Naive thymus-derived CD4-positive, alpha-beta T cell (primary cell): ENCODE measurements at regions not wholly inside any gene's neighbourhood (a gene's known extent, or its start where the extent isn't known, plus 50 kb on each side); places are given as distances from the start of the nearest gene placed in this dataset.
A peak's percentile ranks its signal among the peaks of the same experiment; 100 is the strongest.
"Not testable (repeated sequence)": the region's sequence is repeated elsewhere in the genome, so short reads cannot be mapped to it uniquely, and the experiment has no call there.

Experiments
- ATAC-seq: fragments of 150-1000 bp; cut with Tn5 transposase; 2 replicates; pipeline ENCODE4 v1.10.0; 2021; ENCODE audit warnings: mild to moderate bottlenecking, moderate library complexity
- CTCF ChIA-PET: fragments of 350-600 bp; sonication (Branson Sonifier 250); formaldehyde crosslinking; loops from one replicate; lab custom pipeline; 2021; ENCODE audit warnings: antibody characterized with exemption; lab: Charles Lee
- POLR2A ChIA-PET: fragments of 350-600 bp; sonication (Branson Sonifier 250); formaldehyde crosslinking; loops from one replicate; lab custom pipeline; 2021; ENCODE audit warnings: antibody characterized with exemption, inconsistent platforms; lab: Charles Lee
- DNase-seq, 9 donors: peaks; one replicate each; pipeline versions ENCODE4 v3.0.0 to v3.0.0-alpha.2; 2020 to 2022; ENCODE audit warnings: mixed read lengths in 1 of 9
- H3K27ac ChIP-seq: one replicate; pipeline ENCODE4 v1.7.0; 2013; ENCODE audit warnings: mild to moderate bottlenecking, low read depth, low read length, moderate library complexity
- H3K27me3 ChIP-seq, 2 donors: one replicate each; pipeline ENCODE4 v1.7.0; 2013; ENCODE audit warnings: low read length in 2 of 2, mild to moderate bottlenecking in 2 of 2, moderate library complexity in 2 of 2; ENCODE audit not compliant: control insufficient read depth in 2 of 2, insufficient read depth in 2 of 2
- H3K36me3 ChIP-seq, 3 experiments: 1 replicate in 2 of 3; 2 replicates in 1 of 3; pipeline ENCODE4 v1.7.0; 2013; ENCODE audit warnings: low read length in 3 of 3, mild to moderate bottlenecking in 3 of 3, moderate library complexity in 1 of 3; ENCODE audit not compliant: insufficient read depth in 3 of 3, control insufficient read depth in 2 of 3
- H3K4me1 ChIP-seq, 2 donors: one replicate each; pipeline ENCODE4 v1.7.0; 2013; ENCODE audit warnings: low read length in 2 of 2, mild to moderate bottlenecking in 2 of 2, moderate library complexity in 1 of 2; ENCODE audit not compliant: control insufficient read depth in 2 of 2, insufficient read depth in 2 of 2
- H3K4me3 ChIP-seq: 2 replicates; pipeline ENCODE4 v1.7.0; 2013; ENCODE audit warnings: mild to moderate bottlenecking, low read length
- H3K9me3 ChIP-seq, 3 experiments: 1 replicate in 2 of 3; 2 replicates in 1 of 3; pipeline ENCODE4 v1.7.0; 2013; ENCODE audit warnings: low read length in 3 of 3; ENCODE audit not compliant: control insufficient read depth in 2 of 3
- H3K27ac Mint-ChIP-seq, 9 donors: one replicate each; pipeline ENCODE4 v1.8.0; 2020 to 2022; ENCODE audit warnings: mixed read lengths in 9 of 9, mild to moderate bottlenecking in 8 of 9, moderate library complexity in 5 of 9, inconsistent platforms in 2 of 9
- H3K27me3 Mint-ChIP-seq, 5 donors: one replicate each; pipeline ENCODE4 v1.8.0; 2021 to 2022; ENCODE audit warnings: mixed read lengths in 5 of 5, mild to moderate bottlenecking in 1 of 5
- H3K36me3 Mint-ChIP-seq, 5 donors: one replicate each; pipeline ENCODE4 v1.8.0; 2020 to 2022; ENCODE audit warnings: mixed read lengths in 5 of 5, mild to moderate bottlenecking in 3 of 5, inconsistent platforms in 1 of 5
- H3K4me1 Mint-ChIP-seq, 7 donors: one replicate each; pipeline ENCODE4 v1.8.0; 2020 to 2022; ENCODE audit warnings: mixed read lengths in 7 of 7, mild to moderate bottlenecking in 3 of 7, inconsistent platforms in 1 of 7
- H3K4me3 Mint-ChIP-seq, 10 donors: one replicate each; pipeline ENCODE4 v1.8.0; 2020 to 2022; ENCODE audit warnings: mild to moderate bottlenecking in 10 of 10, mixed read lengths in 10 of 10, moderate library complexity in 6 of 10, inconsistent platforms in 2 of 10
- H3K9me3 Mint-ChIP-seq, 11 donors: one replicate each; pipeline ENCODE4 v1.8.0; 2020 to 2022; ENCODE audit warnings: mixed read lengths in 11 of 11, mild to moderate bottlenecking in 4 of 11, inconsistent platforms in 1 of 11, moderate library complexity in 1 of 11
- intact Hi-C, 2 donors: fragments of 100-400 bp; cut with micrococcal nuclease; formaldehyde crosslinking; loops; one replicate each; pipeline ENCODE4 v1.15.1; 2023

DNA sequence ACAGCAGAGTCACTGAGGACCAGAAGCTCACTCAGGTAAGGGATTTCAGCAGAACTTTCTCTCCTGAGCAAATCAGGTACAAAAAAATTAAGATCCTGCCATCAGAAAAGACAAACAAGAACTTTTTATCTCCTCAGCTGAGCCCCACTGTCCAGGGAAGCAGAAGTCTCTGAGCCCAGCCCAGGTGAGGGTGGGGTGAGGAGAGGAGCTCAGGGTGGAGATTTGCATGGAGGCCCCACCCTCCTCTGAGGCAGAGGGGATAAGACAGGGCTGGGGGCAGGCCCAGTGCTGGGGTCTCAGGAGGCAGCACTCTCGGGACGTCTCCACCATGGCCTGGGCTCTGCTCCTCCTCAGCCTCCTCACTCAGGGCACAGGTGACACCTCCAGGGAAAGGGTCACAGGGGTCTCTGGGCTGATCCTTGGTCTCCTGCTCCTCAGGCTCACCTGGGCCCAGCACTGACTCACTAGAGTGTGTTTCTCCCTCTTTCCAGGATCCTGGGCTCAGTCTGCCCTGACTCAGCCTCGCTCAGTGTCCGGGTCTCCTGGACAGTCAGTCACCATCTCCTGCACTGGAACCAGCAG, 95.3 kb upstream of the IGLL5 start:
- CTCF ChIA-PET, result interaction anchor here (7.7 kb wide), 1 partner anchor 89 kb away, joined by 155 read pairs; no protein-coding TSS in a partner anchor
- not testable (repeated sequence) for H3K27ac ChIP-seq

DNA sequence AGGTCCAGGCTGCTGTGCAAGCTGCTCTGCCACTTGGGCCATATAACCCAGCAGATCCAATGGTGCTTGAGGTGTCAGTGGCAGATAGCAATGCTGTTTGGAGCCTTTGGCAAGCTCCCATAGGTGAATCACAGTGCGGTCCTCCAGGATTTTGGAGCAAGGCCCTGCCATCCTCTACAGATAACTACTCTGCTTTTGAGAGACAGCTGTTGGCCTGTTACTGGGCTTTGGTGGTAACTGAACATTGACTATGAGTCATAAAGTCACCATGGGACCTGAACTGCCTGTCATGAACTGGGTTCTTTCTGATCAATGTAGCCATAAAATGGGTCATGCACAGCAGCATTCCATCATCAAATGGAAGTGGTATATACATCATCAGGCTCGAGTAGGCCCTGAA, 92.0 kb upstream of the IGLL5 start:
- peaks cover 0 to 25% (median 0%) of the 10 kb centered on the region in 5 donors for H3K27me3 Mint-ChIP-seq
- DNase-seq, H3K9me3 ChIP-seq, H3K9me3 Mint-ChIP-seq, H3K27ac Mint-ChIP-seq, H3K4me3 Mint-ChIP-seq, H3K36me3 Mint-ChIP-seq, POLR2A ChIA-PET, H3K27me3 ChIP-seq, intact Hi-C loops, ATAC-seq, H3K4me3 ChIP-seq, H3K27ac ChIP-seq, H3K36me3 ChIP-seq: not testable (repeated sequence)
- peaks cover 10 to 24% (median 18%) of the 10 kb centered on the region in 7 donors for H3K4me1 Mint-ChIP-seq
- CTCF ChIA-PET, result interaction anchor here (0.7 to 1.1 kb wide), 2 partner anchors 12 to 50 kb away, joined by 3 read pairs; no protein-coding TSS in a partner anchor
- H3K4me1 ChIP-seq, result peaks cover 3 to 48% of the 10 kb centered on the region in 2 donors

More for the DNA sequence above, 95.3 kb upstream of the IGLL5 start:
- H3K36me3 Mint-ChIP-seq, intact Hi-C loops, H3K9me3 Mint-ChIP-seq, H3K4me3 ChIP-seq, DNase-seq, H3K27me3 ChIP-seq, H3K4me3 Mint-ChIP-seq, H3K36me3 ChIP-seq, H3K9me3 ChIP-seq, ATAC-seq, H3K27me3 Mint-ChIP-seq: not testable (repeated sequence)
- H3K4me1 Mint-ChIP-seq, result peaks cover 12 to 47% (median 26%) of the 10 kb centered on the region in 7 donors
- peaks cover 10 to 64% of the 10 kb centered on the region in 2 donors for H3K4me1 ChIP-seq
- POLR2A ChIA-PET, result interaction anchor here (1.5 kb wide), 1 partner anchor 26 kb away, joined by 3 read pairs; no protein-coding TSS in a partner anchor
- H3K27ac Mint-ChIP-seq, result peak overlapping the region in 2 of 9 donors; percentile 30 to 41

DNA sequence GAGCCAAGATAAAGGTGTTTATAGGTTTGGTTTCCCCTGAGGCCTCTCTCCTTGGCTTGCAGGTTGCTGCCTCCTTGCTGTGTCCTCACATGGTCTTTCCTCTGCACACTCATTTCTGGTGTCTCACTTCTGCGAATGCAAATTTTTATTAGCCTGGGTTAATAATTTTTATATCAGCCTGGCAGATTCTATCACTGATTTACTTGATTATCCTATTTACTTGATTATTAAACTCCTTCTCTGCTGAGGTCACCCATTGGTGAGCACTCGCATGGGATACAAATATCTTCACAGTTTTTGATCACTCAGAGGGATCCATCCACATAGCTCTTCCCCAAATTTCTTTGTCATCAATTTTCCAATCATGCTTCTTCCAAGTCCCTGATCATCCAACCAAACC, 90.9 kb upstream of the IGLL5 start:
- ChIA-PET CTCF (interaction anchor here (0.7 to 1.1 kb wide), 2 partner anchors 12 to 32 kb away, joined by 3 read pairs; no protein-coding TSS in a partner anchor), POLR2A (no interaction called here)
- Histone ChIP-seq H3K36me3 (no peaks in the 10 kb centered on the region), H3K4me3 (no peak overlapping the region), H3K27ac (no peak overlapping the region), H3K4me1 (peaks cover 0 to 38% of the 10 kb centered on the region in 2 donors), H3K9me3 (no peaks in the 10 kb centered on the region), H3K27me3 (no peaks in the 10 kb centered on the region)
- Mint-ChIP-seq H3K27ac (no peak overlapping the region), H3K27me3 (peaks cover 0 to 31% (median 0%) of the 10 kb centered on the region in 5 donors), H3K36me3 (no peaks in the 10 kb centered on the region), H3K4me3 (no peak overlapping the region), H3K9me3 (no peaks in the 10 kb centered on the region), H3K4me1 (peaks cover 0 to 13% (median 8%) of the 10 kb centered on the region in 7 donors)
- no peak for ATAC-seq
- intact Hi-C loops, result no loop called here
- no peak for DNase-seq

DNA sequence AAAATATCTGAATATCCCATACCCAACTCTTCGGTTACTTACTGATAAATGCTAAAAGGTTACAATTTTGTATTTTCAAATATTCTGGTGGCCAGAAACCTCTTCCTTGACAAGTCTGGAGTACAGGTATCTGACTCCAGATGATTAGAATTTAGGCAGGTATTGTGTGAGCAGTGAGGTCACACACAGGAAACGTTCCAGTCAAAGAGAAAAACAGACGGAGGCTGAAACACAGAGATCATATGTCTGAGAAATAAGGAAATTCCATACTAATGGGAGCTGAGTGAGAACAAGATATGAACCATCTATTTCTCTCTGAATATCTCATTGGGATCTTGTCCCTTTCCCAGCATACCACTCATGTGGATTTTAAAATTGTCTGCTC, 89.4 kb upstream of the IGLL5 start:
- no peak overlapping the region for H3K4me3 ChIP-seq
- ChIA-PET CTCF (interaction anchor here (1.2 to 3.6 kb wide), 5 partner anchors 9 to 85 kb away, joined by 3 to 29 read pairs (median 6); no protein-coding TSS in a partner anchor), POLR2A (interaction anchor here (0.9 to 1.7 kb wide), 2 partner anchors 9 to 25 kb away, joined by 3 to 5 read pairs; no protein-coding TSS in a partner anchor)
- no peaks in the 10 kb centered on the region for H3K27me3 ChIP-seq
- no peak overlapping the region for H3K4me3 Mint-ChIP-seq
- no peak for ATAC-seq
- intact Hi-C loops, result no loop called here
- no peak overlapping the region for H3K27ac ChIP-seq
- no peak for DNase-seq
- no peaks in the 10 kb centered on the region for H3K9me3 ChIP-seq
- H3K4me1 ChIP-seq, result peaks cover 0 to 33% of the 10 kb centered on the region in 2 donors
- peak overlapping the region in 2 of 9 donors; percentile 22 to 53 for H3K27ac Mint-ChIP-seq
- no peaks in the 10 kb centered on the region for H3K9me3 Mint-ChIP-seq
- H3K4me1 Mint-ChIP-seq, result peaks cover 0 to 20% (median 14%) of the 10 kb centered on the region in 7 donors
- peaks cover 0 to 35% (median 0%) of the 10 kb centered on the region in 5 donors for H3K27me3 Mint-ChIP-seq
- H3K36me3 Mint-ChIP-seq, result no peaks in the 10 kb centered on the region
- H3K36me3 ChIP-seq, result no peaks in the 10 kb centered on the region

DNA sequence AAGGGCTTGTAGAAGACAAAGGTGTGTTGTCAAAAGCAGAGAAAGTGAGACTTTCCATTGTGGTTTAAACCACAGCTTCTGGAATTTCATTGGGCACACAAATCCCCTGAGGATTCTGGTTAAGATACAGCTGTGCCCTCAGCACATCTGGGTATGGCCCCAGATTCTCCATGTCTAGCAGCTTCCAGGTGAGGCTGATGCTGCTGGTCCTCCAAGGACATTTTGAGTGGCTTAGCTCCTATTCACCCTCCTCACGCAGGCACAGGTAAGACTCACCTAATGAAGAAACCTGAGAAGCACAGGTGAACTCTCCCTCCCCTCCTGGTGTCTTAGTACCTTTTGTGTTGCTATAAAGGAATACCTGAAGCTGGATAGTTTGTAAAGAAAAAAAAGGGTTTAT, 88.9 kb upstream of the IGLL5 start:
- H3K9me3 ChIP-seq, result no peaks in the 10 kb centered on the region
- CTCF ChIA-PET, result interaction anchor here (1.1 to 3.6 kb wide), 7 partner anchors 10 to 85 kb away, joined by 3 to 29 read pairs (median 6); no protein-coding TSS in a partner anchor
- Mint-ChIP-seq H3K4me1 (peaks cover 0 to 20% (median 14%) of the 10 kb centered on the region in 7 donors), H3K36me3 (no peaks in the 10 kb centered on the region), H3K9me3 (no peaks in the 10 kb centered on the region), H3K4me3 (no peak overlapping the region), H3K27ac (peak overlapping the region in 2 of 9 donors; percentile 5 to 22), H3K27me3 (peaks cover 0 to 35% (median 0%) of the 10 kb centered on the region in 5 donors)
- H3K4me1 ChIP-seq, result peaks cover 0 to 33% of the 10 kb centered on the region in 2 donors
- DNase-seq, result no peak
- H3K27me3 ChIP-seq, result no peaks in the 10 kb centered on the region
- intact Hi-C loops, result no loop called here
- POLR2A ChIA-PET, result interaction anchor here (0.9 to 1.7 kb wide), 2 partner anchors 9 to 26 kb away, joined by 3 to 5 read pairs; no protein-coding TSS in a partner anchor
- no peak for ATAC-seq
- H3K27ac ChIP-seq, result no peak overlapping the region
- H3K4me3 ChIP-seq, result no peak overlapping the region
- H3K36me3 ChIP-seq, result no peaks in the 10 kb centered on the region

DNA sequence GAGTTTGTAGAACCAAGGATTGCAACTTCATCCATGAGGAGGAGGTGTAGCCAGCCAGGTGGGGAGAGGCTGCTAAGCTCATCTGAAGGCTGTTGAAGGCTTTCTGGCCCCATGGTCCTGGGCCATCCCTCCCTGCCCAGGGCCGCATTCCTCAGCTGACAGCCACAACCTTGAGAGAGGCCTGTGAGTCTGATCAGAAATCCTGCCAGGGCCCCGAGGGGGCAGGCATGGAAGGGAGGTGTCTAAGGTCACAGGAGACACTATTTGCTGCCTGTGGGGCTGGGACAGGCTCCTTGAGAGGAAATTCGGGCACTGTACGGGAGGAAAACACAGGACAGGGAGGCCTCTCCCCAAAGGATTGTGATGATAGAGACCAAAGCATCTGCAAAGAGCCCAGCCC, 88.1 kb upstream of the IGLL5 start:
- Histone ChIP-seq H3K4me3 (no peak overlapping the region), H3K27ac (no peak overlapping the region), H3K36me3 (no peaks in the 10 kb centered on the region), H3K4me1 (peaks cover 0 to 32% of the 10 kb centered on the region in 2 donors), H3K27me3 (no peaks in the 10 kb centered on the region), H3K9me3 (no peaks in the 10 kb centered on the region)
- peaks cover 0 to 40% (median 0%) of the 10 kb centered on the region in 5 donors for H3K27me3 Mint-ChIP-seq
- CTCF ChIA-PET, result interaction anchor here (0.9 to 3.6 kb wide), 7 partner anchors 10 to 84 kb away, joined by 3 to 29 read pairs (median 6); no protein-coding TSS in a partner anchor
- ATAC-seq (no peak), DNase-seq (no peak)
- H3K4me1 Mint-ChIP-seq, result peaks cover 0 to 20% (median 14%) of the 10 kb centered on the region in 7 donors
- no peak overlapping the region for H3K27ac Mint-ChIP-seq
- POLR2A ChIA-PET, result interaction anchor here (1.7 kb wide), 1 partner anchor 10 kb away, joined by 5 read pairs; no protein-coding TSS in a partner anchor
- no peak overlapping the region for H3K4me3 Mint-ChIP-seq
- no peaks in the 10 kb centered on the region for H3K36me3 Mint-ChIP-seq
- intact Hi-C loops, result no loop called here
- H3K9me3 Mint-ChIP-seq, result no peaks in the 10 kb centered on the region
